Sigmoid colon (tissue), 4 donors: ENCODE measurements at regions not wholly inside any gene's neighbourhood (a gene's known extent, or its start where the extent isn't known, plus 50 kb on each side); places are given as distances from the start of the nearest gene placed in this dataset.

ENCODE experiments used
- CTCF ChIP-seq, 4 experiments: fragments of 450-650 bp in 3 of 4; fragments of 200-600 bp in 1 of 4; IDR thresholded peaks; one replicate each; pipeline ENCODE4 v1.5.1; 2016 to 2019; ENCODE audit warnings: antibody characterized with exemption in 4 of 4, mild to moderate bottlenecking in 3 of 4, moderate library complexity in 2 of 4
- EP300 ChIP-seq, 4 donors: sonication (generic); formaldehyde crosslinking; IDR thresholded peaks; one replicate each; pipeline ENCODE4 v1.6.1; 2017; ENCODE audit warnings: antibody characterized with exemption in 4 of 4
- POLR2A ChIP-seq, 2 donors: fragments of 450-650 bp; IDR thresholded peaks; one replicate each; pipeline ENCODE4 v1.6.1; 2016; ENCODE audit warnings: antibody characterized with exemption in 2 of 2, mild to moderate bottlenecking in 2 of 2, moderate library complexity in 2 of 2
- POLR2AphosphoS5 ChIP-seq, 4 donors: sonication (generic); formaldehyde crosslinking; IDR thresholded peaks; one replicate each; pipeline ENCODE4 v1.6.1; 2017; ENCODE audit warnings: antibody characterized with exemption in 4 of 4

GRCh38 chr5:123743990-123744583 is 232.1 kb downstream of the CSNK1G3 start:
- TF ChIP-seq CTCF (IDR thresholded peaks at IDR 0.05), result no peak
- no peak for TF ChIP-seq POLR2A (IDR thresholded peaks at IDR 0.05)
- TF ChIP-seq POLR2AphosphoS5 (IDR thresholded peaks at IDR 0.05), result no peak
- TF ChIP-seq EP300 (IDR thresholded peaks at IDR 0.05), result no peak
